GM20431 (cell line): ENCODE measurements at regions not wholly inside any gene's neighbourhood (a gene's known extent, or its start where the extent isn't known, plus 50 kb on each side); places are given as distances from the start of the nearest gene placed in this dataset.
"Not testable (repeated sequence)": the region's sequence is repeated elsewhere in the genome, so short reads cannot be mapped to it uniquely, and the experiment has no call there.

Source experiments
- in situ Hi-C: fragments of 300-500 bp; cut with MseI, MboI; formaldehyde crosslinking; loops from one replicate; pipeline ENCODE4 v1.15.0; 2020; ENCODE audit warnings: low sequenced_read_pairs; ENCODE audit not compliant: unreplicated experiment

GRCh38 chr6:86872810-86873209 lies 64.5 kb upstream of the HTR1E start:
- in situ Hi-C loops: not testable (repeated sequence)

DNA sequence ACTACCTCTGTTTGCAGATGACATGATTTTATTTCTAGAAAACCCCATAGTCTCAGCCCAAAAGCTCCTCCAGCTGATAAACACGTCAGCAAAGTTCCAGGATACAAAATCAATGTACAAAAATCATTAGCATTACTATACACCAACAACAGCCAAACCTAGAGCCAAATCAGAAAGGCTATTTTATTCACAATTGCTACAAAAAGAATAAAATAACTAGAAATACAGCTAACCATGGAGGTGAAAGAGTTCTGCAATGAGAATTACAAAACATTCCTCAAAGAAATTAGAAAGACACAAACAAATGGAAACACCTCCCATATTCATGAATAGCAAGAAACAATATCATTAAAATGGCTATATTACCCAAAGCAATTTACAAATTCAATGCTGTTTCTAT lies 65.6 kb upstream of the HTR1E start:
- in situ Hi-C loops: no loop called here

- in situ Hi-C loops: no loop called here
Measured at GRCh38 chr6:86869500-86869899, 67.8 kb upstream of the HTR1E start.

- in situ Hi-C loops: no loop called here
Measured at GRCh38 chr6:86859513-86859912, 77.8 kb upstream of the HTR1E start.

GRCh38 chr6:86858970-86859369 lies 78.4 kb upstream of the HTR1E start:
- in situ Hi-C loops: no loop called here

DNA sequence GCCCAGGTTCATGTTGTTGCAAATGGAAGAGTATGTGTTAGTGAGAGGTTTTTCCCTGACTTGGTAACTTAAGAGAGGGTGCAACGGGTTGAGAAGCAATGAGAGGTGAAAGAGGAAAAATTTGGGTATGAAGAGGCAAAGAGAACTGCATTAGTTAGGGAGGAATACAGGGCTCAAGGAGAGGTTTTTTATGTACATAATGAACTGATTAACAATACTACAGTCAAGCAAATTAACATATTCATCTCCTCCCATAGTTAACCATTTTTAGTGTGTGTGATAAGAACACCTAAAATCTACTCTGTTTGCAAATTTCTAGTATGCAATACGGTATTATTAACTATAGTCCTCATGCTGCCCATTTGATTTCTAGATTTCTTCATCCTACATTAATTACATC lies 79.5 kb upstream of the HTR1E start:
- in situ Hi-C loops: no loop called here

GRCh38 chr6:86856937-86857563 lies 80.3 kb upstream of the HTR1E start:
- in situ Hi-C loops: no loop called here

GRCh38 chr6:86856379-86856778 lies 80.9 kb upstream of the HTR1E start:
- in situ Hi-C loops: no loop called here

- in situ Hi-C loops: no loop called here
Measured at GRCh38 chr6:86848986-86849385, 88.3 kb upstream of the HTR1E start.

- in situ Hi-C loops: no loop called here
Measured at GRCh38 chr6:86832686-86833085, 104.6 kb upstream of the HTR1E start.

- in situ Hi-C loops: no loop called here
Measured at GRCh38 chr6:86825436-86825835, 111.9 kb upstream of the HTR1E start.

DNA sequence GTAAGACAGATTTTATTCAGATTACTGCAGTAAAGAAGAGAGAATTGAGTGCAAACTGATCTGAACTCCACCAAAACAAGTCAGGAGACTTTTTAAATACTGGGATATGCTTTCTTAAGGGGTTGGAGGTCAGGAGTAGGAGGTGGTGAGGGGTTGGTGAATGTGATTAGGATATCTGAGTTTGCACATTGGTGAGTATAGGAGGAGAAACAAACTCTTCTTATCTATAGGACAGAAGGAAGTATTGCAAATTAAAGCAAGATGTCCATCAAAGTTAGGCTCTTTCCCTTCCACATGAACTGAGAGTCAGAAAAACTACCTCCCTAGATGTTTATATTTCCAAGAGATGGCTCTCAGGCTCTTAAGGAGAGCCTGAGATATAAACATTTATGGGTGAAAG lies 114.6 kb upstream of the HTR1E start:
- in situ Hi-C loops: no loop called here

DNA sequence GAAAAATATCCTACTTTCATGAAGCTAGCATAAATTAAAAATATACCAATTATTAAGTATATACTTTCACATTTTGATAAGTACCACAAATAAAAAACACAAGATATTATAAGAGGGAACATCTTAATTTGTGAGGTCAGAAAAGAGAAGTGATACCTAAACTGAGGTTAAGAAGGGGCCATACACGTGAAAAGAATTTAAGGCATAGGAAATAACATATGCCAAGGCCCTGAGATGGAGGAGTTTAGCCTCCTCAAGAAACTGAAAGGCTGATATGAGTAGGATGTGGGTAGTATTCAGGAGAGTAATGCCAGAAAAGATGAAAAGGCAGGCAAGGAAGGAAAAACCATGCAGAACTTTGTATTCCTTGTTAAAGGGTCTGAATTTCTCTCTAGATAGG lies 116.6 kb upstream of the HTR1E start:
- in situ Hi-C loops: no loop called here

DNA sequence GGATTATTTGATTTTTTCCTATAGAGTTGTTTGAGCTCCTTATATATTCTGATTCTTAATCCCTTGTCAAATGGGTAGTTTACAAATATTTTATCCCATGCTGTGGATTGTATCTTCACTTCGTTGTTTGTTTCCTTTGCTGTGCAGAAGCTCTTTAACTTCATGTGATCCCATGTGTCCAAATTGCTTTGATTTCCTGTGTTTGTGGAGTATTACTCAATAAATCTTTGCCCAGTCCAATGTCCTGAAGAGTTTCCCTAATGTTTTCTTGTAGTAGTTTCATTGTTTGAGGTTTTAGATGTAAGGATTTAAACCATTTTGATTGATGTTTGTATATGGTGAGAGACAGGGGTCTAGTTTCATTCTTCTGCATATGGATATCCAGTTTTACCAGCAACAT lies 143.7 kb upstream of the HTR1E start:
- in situ Hi-C loops: no loop called here

- in situ Hi-C loops: no loop called here
Measured at GRCh38 chr6:86791476-86791875, 145.9 kb upstream of the HTR1E start.

DNA sequence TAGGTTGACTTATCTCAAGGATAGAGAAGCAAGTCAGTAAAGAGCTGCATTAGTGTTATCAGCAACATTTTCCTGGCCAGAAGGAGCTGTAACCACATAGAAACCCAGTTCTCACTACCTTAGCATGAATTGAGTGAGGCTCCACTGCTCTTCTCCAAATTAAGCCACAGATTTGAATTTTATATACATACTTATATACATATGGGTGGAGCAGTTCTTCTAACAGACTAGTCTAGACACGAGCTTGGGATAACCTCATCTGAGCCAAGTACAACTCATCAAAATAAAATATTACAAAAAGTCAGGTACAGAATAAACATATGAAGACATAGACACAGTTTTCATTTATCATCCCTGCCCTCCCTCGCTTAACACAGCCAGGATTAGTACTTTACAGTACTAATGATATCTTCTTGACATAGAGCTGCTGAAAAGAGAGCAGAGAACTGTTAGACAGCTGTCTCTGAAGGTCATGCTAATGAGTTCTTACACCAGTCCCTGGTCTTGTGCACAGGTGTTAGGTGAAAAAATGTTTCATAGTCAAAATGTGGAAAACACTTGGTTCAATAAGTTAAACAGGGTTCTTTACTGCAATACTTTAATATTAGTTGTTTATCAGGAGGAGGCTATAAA lies 147.4 kb upstream of the HTR1E start:
- in situ Hi-C loops: no loop called here

DNA sequence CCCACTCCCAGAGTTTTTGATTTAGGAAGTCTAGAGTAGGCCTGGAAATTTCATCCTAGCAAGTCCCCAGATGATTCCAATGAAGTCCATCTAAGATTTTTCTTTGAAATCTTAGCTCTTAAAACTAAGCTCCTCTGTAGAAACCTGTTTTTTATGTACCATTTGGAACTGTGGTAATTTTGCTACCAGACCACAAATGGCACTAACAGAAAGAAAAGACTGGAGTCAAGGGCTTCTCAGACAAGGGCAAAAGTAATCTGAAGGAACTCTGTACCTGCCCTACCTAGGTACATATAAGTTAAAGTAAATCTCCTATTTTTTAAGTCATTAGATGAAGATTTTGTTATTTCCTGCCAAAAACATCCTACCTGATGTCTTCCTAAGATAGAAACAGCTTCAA lies 155.0 kb upstream of the HTR1E start:
- in situ Hi-C loops: no loop called here

- in situ Hi-C loops: no loop called here
Measured at GRCh38 chr6:86780923-86781322, 156.4 kb upstream of the HTR1E start.

DNA sequence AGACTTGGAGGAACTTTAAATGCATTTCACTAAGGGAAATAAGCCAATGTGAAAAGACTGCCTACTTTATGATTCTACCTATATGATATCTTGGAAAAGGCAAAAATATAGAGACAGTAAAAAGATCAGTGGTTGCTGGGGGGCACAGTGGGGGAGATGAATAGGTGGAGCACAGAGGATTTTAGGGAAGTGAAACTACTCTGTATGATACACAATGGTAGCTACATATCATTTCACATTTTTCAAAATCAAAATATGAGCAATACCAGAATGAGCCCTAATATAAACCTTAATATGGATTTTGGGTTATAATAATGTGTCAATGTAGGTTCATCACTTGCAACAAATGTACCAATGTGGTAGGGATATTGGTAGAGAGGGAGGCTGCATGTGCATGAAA lies 161.4 kb upstream of the HTR1E start:
- in situ Hi-C loops: no loop called here

GRCh38 chr6:86765211-86765610 lies 172.1 kb upstream of the HTR1E start:
- in situ Hi-C loops: no loop called here

DNA sequence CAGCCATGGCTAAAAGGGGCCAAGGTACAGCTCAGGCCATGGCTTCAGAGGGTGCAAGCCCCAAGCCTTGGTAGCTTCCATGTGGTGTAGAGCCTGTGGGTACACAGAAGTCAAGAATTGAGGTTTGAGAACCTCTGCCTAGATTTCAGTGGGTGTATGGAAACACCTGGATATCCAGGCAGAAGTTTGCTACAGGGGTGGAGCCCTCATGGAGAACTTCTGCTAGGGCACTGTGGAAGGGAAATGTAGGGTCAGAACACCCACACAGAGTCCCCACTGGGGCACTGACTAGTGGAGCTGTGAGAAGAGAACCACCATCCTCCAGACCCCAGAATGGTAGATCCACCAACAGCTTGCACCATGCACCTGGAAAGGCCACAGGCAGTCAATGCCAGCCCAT lies 177.4 kb upstream of the HTR1E start:
- in situ Hi-C loops: not testable (repeated sequence)

DNA sequence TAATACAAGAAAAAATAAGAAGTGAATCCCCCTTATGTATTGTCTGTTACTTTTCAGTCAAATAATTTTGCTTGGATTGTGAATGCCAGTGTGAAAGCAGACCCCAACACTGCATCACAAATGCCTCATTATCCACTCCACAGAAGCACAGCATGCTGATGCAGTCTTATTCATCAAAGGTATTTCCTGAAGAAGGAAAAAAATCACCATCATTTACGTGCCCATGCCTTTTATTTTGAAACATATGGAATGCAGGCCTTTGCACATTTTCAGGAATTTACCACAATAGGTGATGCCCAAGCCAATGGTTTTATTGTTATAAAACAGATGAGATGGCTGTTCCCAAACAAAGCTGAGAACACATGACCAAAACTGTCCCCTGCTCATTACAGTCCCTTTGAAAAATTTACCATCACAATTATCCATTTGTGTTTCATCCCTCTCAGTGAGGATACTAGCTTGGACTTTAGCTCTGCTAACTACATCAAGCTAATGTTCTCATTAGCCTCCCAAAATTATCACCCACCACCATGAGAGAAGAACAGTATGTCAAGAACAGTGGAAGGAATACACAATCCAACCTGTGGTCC lies 180.6 kb upstream of the HTR1E start:
- in situ Hi-C loops: no loop called here
